ENCODE measurements at regions not wholly inside any gene's neighbourhood (a gene's known extent, or its start where the extent isn't known, plus 50 kb on each side); places are given as distances from the start of the nearest gene placed in this dataset.
A peak's percentile ranks its signal among the peaks of the same experiment; 100 is the strongest.

GRCh38 chr2:10201201-10201600 lies 78.7 kb downstream of the RRM2 start:
- DNase-seq (ENCODE audit: low read depth), result no peak

GRCh38 chr2:10202131-10202665 lies 79.7 kb downstream of the RRM2 start:
- no peak for DNase-seq (ENCODE audit: low read depth)

- DNase-seq (ENCODE audit: low read depth), result no peak
Observed at GRCh38 chr2:10204326-10205161, 82.0 kb downstream of the RRM2 start.

GRCh38 chr2:10205162-10205475 lies 82.6 kb downstream of the RRM2 start:
- no peak for DNase-seq (ENCODE audit: low read depth)

GRCh38 chr2:10208736-10209135 lies 86.2 kb downstream of the RRM2 start:
- no peak for DNase-seq (ENCODE audit: low read depth)

- DNase-seq (ENCODE audit: low read depth), result no peak
Observed at GRCh38 chr2:10209406-10209935, 86.9 kb downstream of the RRM2 start.

- no peak for DNase-seq (ENCODE audit: low read depth)
Observed at GRCh38 chr2:10210336-10210735, 87.8 kb downstream of the RRM2 start.

- no peak for DNase-seq (ENCODE audit: low read depth)
Observed at GRCh38 chr2:10211844-10212422, 89.4 kb downstream of the RRM2 start.

- DNase-seq (ENCODE audit: low read depth), result no peak
Observed at GRCh38 chr2:10212827-10213226, 89.9 kb upstream of the HPCAL1 start.

GRCh38 chr2:10214179-10214578 lies 88.5 kb upstream of the HPCAL1 start:
- no peak for DNase-seq (ENCODE audit: low read depth)

- DNase-seq (ENCODE audit: low read depth), result no peak
Observed at GRCh38 chr2:10215393-10215935, 87.2 kb upstream of the HPCAL1 start.

GRCh38 chr2:10216677-10217488 lies 85.8 kb upstream of the HPCAL1 start:
- DNase-seq (ENCODE audit: low read depth), result no peak

- DNase-seq (ENCODE audit: low read depth), result no peak
Observed at GRCh38 chr2:10217489-10218435, 84.9 kb upstream of the HPCAL1 start.

- DNase-seq (ENCODE audit: low read depth), result no peak
Observed at GRCh38 chr2:10220045-10220901, 82.4 kb upstream of the HPCAL1 start.

GRCh38 chr2:10220902-10221391 lies 81.8 kb upstream of the HPCAL1 start:
- peak; percentile 43 for DNase-seq (ENCODE audit: low read depth)

- no peak for DNase-seq (ENCODE audit: low read depth)
Observed at GRCh38 chr2:10221443-10221842, 81.3 kb upstream of the HPCAL1 start.

- DNase-seq (ENCODE audit: low read depth), result no peak
Observed at GRCh38 chr2:10221976-10222870, 80.5 kb upstream of the HPCAL1 start.

- no peak for DNase-seq (ENCODE audit: low read depth)
Observed at GRCh38 chr2:10223471-10223870, 79.2 kb upstream of the HPCAL1 start.

Measured in non-pigmented ciliary epithelial cell (primary cell).